Parathyroid adenoma (tissue), 2 donors: ENCODE measurements at regions not wholly inside any gene's neighbourhood (a gene's known extent, or its start where the extent isn't known, plus 50 kb on each side); places are given as distances from the start of the nearest gene placed in this dataset.
"Not testable (repeated sequence)": the region's sequence is repeated elsewhere in the genome, so short reads cannot be mapped to it uniquely, and the experiment has no call there.

Source experiments
- H2AFZ ChIP-seq: fragments of 300-600 bp; sonication (generic); one replicate; pipeline ENCODE4 v1.7.0; 2017; ENCODE audit warnings: antibody characterized with exemption, mild to moderate bottlenecking
- H3K27ac ChIP-seq: fragments of 300-600 bp; sonication (generic); one replicate; pipeline ENCODE4 v1.7.0; 2017
- H3K27me3 ChIP-seq: fragments of 300-600 bp; sonication (generic); one replicate; pipeline ENCODE4 v1.7.0; 2017; ENCODE audit warnings: low read length; ENCODE audit not compliant: control insufficient read depth, insufficient read depth
- H3K36me3 ChIP-seq: fragments of 300-600 bp; sonication (generic); one replicate; pipeline ENCODE4 v1.7.0; 2017; ENCODE audit warnings: low read length; ENCODE audit not compliant: control insufficient read depth, insufficient read depth
- H3K4me1 ChIP-seq: fragments of 300-600 bp; sonication (generic); one replicate; pipeline ENCODE4 v1.7.0; 2017; ENCODE audit warnings: control low read depth
- H3K4me2 ChIP-seq: fragments of 300-600 bp; sonication (generic); one replicate; pipeline ENCODE4 v1.7.0; 2017; ENCODE audit warnings: low read length
- H3K4me3 ChIP-seq: fragments of 300-600 bp; sonication (generic); one replicate; pipeline ENCODE4 v1.7.0; 2017; ENCODE audit warnings: low read depth, low read length
- H3K79me2 ChIP-seq: fragments of 300-600 bp; sonication (generic); one replicate; pipeline ENCODE4 v1.7.0; 2017; ENCODE audit warnings: control low read depth
- H3K9ac ChIP-seq: fragments of 300-600 bp; sonication (generic); one replicate; pipeline ENCODE4 v1.7.0; 2017; ENCODE audit warnings: mild to moderate bottlenecking
- H3K9me3 ChIP-seq: fragments of 300-600 bp; sonication (generic); one replicate; pipeline ENCODE4 v1.7.0; 2017; ENCODE audit warnings: low read length; ENCODE audit not compliant: control insufficient read depth
- CTCF ChIP-seq: fragments of 300-600 bp; sonication (generic); IDR thresholded peaks from one replicate; pipeline ENCODE4 v1.7.0; 2017; ENCODE audit warnings: antibody characterized with exemption, mild to moderate bottlenecking
- donor health status: primary hyperparathyroidism.

DNA sequence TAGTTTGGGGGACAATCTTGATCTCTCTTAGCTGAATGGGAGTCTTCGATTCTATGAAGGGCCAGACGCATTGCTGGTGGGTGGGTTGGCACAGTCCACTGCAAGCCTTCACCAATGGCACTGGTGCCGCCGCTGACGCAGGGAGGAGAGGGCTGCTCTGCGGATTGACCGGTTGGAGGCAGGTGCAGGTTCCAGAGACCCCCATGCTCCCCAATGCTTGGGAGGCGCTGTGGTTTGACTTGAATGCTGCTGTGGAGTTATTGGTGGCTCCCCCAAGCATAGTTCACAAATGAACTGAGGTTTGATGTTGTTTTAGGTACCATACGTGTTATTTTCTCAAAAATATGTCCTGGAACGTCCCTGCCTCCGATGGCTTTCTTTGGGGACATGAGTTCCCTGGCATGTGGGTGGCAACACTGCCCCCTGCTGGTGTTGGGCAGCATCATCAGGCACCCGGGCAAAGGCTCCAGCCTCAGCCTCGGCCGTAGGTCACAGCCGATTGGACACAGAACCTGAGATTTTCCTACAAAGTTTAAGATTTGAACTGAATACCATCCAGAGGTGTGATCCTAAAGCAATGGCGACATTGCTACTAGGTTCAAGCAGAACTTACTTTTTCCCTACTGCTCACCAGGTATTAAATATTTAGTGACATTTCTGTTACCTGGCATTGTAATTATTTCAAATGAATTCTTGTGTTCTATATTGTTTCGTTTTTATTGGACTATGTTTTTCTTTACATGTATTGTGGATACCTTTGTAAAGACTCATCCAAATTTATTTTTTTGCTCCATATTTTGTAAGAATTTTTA, 95.5 kb downstream of the ANKRD10 start:
- no peaks in the 10 kb centered on the region for H3K79me2 ChIP-seq
- no peak overlapping the region for H3K27ac ChIP-seq
- H3K9ac ChIP-seq = no peak overlapping the region
- peak; percentile 86 for TF ChIP-seq CTCF
- no peak overlapping the region for H3K4me2 ChIP-seq
- peak overlapping the region; percentile 46 for H2AFZ ChIP-seq
- H3K36me3 ChIP-seq = no peaks in the 10 kb centered on the region
- H3K9me3 ChIP-seq = no peaks in the 10 kb centered on the region
- H3K27me3 ChIP-seq = no peaks in the 10 kb centered on the region
- H3K4me1 ChIP-seq = peaks cover 2% of the 10 kb centered on the region
- H3K4me3 ChIP-seq = peak overlapping the region; percentile 11

DNA sequence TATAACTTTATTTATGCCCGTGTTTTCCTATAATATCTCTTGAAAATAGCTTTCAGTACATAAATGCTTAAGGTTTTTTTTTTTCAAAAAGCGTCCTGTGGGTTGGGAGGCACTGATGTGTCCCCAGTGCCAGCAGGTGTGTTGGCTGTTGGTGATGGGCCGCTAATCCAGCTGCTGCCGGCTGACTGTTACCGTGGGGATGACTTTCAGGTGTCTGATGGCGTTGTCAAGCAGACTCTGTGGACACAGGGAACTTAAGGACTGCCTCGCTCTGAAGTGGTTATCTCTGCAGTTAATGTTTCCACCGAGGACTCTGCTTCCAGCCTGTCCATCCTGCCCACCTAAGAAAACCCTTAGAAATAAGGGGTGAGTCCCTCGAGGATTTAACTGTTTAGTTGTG, 94.5 kb downstream of the ANKRD10 start:
- Histone ChIP-seq H2AFZ (no peak overlapping the region), H3K4me3 (no peak overlapping the region), H3K9me3 (no peaks in the 10 kb centered on the region), H3K9ac (no peak overlapping the region), H3K4me2 (no peak overlapping the region), H3K79me2 (no peaks in the 10 kb centered on the region), H3K27ac (no peak overlapping the region), H3K27me3 (no peaks in the 10 kb centered on the region), H3K4me1 (peaks cover 2% of the 10 kb centered on the region), H3K36me3 (no peaks in the 10 kb centered on the region)
- TF ChIP-seq CTCF = no peak

- H3K27me3 ChIP-seq, H3K9ac ChIP-seq: not testable (repeated sequence)
These were observed 92.8 kb downstream of the ANKRD10 start for GRCh38 chr13:110821837-110822668.

DNA sequence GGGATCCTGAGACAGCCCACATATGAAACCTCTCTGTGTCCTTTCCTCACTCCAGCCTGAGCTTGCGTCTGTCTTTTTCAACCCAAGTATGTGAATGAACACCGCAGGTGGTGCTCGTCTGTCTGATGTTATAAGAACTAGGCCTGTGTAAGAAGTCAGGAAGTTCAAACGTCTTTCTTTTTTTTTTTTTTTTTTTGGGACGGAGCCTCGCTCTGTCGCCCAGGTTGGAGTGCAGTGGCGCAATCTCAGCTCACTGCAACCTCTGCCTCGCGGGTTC, 92.3 kb downstream of the ANKRD10 start:
- H3K79me2 ChIP-seq = no peaks in the 10 kb centered on the region
- no peak overlapping the region for H3K27ac ChIP-seq
- H3K27me3 ChIP-seq = no peaks in the 10 kb centered on the region
- H3K4me3 ChIP-seq = no peak overlapping the region
- H3K9me3 ChIP-seq = no peaks in the 10 kb centered on the region
- H3K4me2 ChIP-seq = no peak overlapping the region
- H3K9ac ChIP-seq = no peak overlapping the region
- H2AFZ ChIP-seq = no peak overlapping the region
- peaks cover 2% of the 10 kb centered on the region for H3K4me1 ChIP-seq
- no peak for TF ChIP-seq CTCF
- no peaks in the 10 kb centered on the region for H3K36me3 ChIP-seq

More at GRCh38 chr13:110821837-110822668, 92.8 kb downstream of the ANKRD10 start:
- H3K4me3 ChIP-seq, H3K4me2 ChIP-seq, H3K27ac ChIP-seq, H3K36me3 ChIP-seq, H3K9me3 ChIP-seq, H3K4me1 ChIP-seq, H3K79me2 ChIP-seq, H2AFZ ChIP-seq: not testable (repeated sequence)

- Histone ChIP-seq H3K4me2 (no peak overlapping the region), H3K36me3 (no peaks in the 10 kb centered on the region), H3K9ac (no peak overlapping the region), H3K9me3 (no peaks in the 10 kb centered on the region), H3K79me2 (no peaks in the 10 kb centered on the region), H3K27me3 (no peaks in the 10 kb centered on the region), H3K4me3 (no peak overlapping the region), H3K27ac (no peak overlapping the region), H2AFZ (no peak overlapping the region), H3K4me1 (no peaks in the 10 kb centered on the region)
- no peak for TF ChIP-seq CTCF
These were observed 90.1 kb downstream of the ANKRD10 start for GRCh38 chr13:110824702-110825300.
